HG03442 (cell line): ENCODE measurements at regions not wholly inside any gene's neighbourhood (a gene's known extent, or its start where the extent isn't known, plus 50 kb on each side); places are given as distances from the start of the nearest gene placed in this dataset.

Experiments used
- ATAC-seq: cut with Tn5 transposase; IDR thresholded peaks from one replicate; pipeline ENCODE4 v1.9.1; 2021; ENCODE audit warnings: mild to moderate bottlenecking, moderate library complexity; ENCODE audit not compliant: unreplicated experiment

GRCh38 chr11:35076201-35077100 is 62.5 kb upstream of the CD44 start:
- no peak for ATAC-seq

- peak; percentile 47 for ATAC-seq
Measured at GRCh38 chr11:35077709-35078469, 61.1 kb upstream of the CD44 start.

- no peak for ATAC-seq
Measured at GRCh38 chr11:35078470-35078735, 60.6 kb upstream of the CD44 start.

GRCh38 chr11:35079611-35080010 is 59.4 kb upstream of the CD44 start:
- ATAC-seq, result no peak

- peak; percentile 76 for ATAC-seq
Measured at GRCh38 chr11:35082321-35083180, 56.4 kb upstream of the CD44 start.

- no peak for ATAC-seq
Measured at GRCh38 chr11:35083181-35083430, 55.9 kb upstream of the CD44 start.

- peak; percentile 64 for ATAC-seq
Measured at GRCh38 chr11:35083431-35084238, 55.3 kb upstream of the CD44 start.

- no peak for ATAC-seq
Measured at GRCh38 chr11:35084817-35085440, 54.0 kb upstream of the CD44 start.

- ATAC-seq, result no peak
Measured at GRCh38 chr11:35085531-35086165, 53.3 kb upstream of the CD44 start.

GRCh38 chr11:35087648-35088047 is 51.3 kb upstream of the CD44 start:
- ATAC-seq, result no peak

- ATAC-seq, result no peak
Measured at GRCh38 chr11:35088226-35088625, 50.7 kb upstream of the CD44 start.

- ATAC-seq, result no peak
Measured at GRCh38 chr11:35088676-35089075, 50.3 kb upstream of the CD44 start.
